ENCODE measurements at regions not wholly inside any gene's neighbourhood (a gene's known extent, or its start where the extent isn't known, plus 50 kb on each side); places are given as distances from the start of the nearest gene placed in this dataset.

- no peak for DNase-seq (ENCODE audit: extremely low spot score in 2 of 2)
- no peak for TF ChIP-seq CTCF (IDR thresholded peaks at IDR 0.05)
- TF ChIP-seq POLR2AphosphoS5 (IDR thresholded peaks at IDR 0.05; ENCODE audit: insufficient read depth in 1 of 2, low read depth in 1 of 2): no peak
- no peak for TF ChIP-seq POLR2A (IDR thresholded peaks at IDR 0.05)
- intact Hi-C loops (cut with DNase I): no loop called here
- H3K4me3 ChIP-seq: no peak overlapping the region
- H3K27me3 ChIP-seq: no peaks in the 10 kb centered on the region
- H3K27ac ChIP-seq: no peak overlapping the region
- H3K36me3 ChIP-seq: no peaks in the 10 kb centered on the region
- H3K4me1 ChIP-seq: no peaks in the 10 kb centered on the region
- no peaks in the 10 kb centered on the region for H3K9me3 ChIP-seq
These were observed 629.8 kb upstream of the IGFBP3 start for GRCh38 chr7:46550864-46551263.

- no peaks in the 10 kb centered on the region for H3K4me1 ChIP-seq
- H3K27me3 ChIP-seq: no peaks in the 10 kb centered on the region
- TF ChIP-seq POLR2AphosphoS5 (IDR thresholded peaks at IDR 0.05; ENCODE audit: insufficient read depth in 1 of 2, low read depth in 1 of 2): no peak
- TF ChIP-seq CTCF (IDR thresholded peaks at IDR 0.05): no peak
- no peak for TF ChIP-seq POLR2A (IDR thresholded peaks at IDR 0.05)
- H3K9me3 ChIP-seq: no peaks in the 10 kb centered on the region
- no peak for DNase-seq (ENCODE audit: extremely low spot score in 2 of 2)
- no peak overlapping the region for H3K4me3 ChIP-seq
- intact Hi-C loops (cut with DNase I): no loop called here
- H3K27ac ChIP-seq: no peak overlapping the region
- H3K36me3 ChIP-seq: no peaks in the 10 kb centered on the region
These were observed 629.0 kb upstream of the IGFBP3 start for GRCh38 chr7:46549892-46550639.

- H3K4me3 ChIP-seq: no peak overlapping the region
- no peak overlapping the region for H3K27ac ChIP-seq
- TF ChIP-seq CTCF (IDR thresholded peaks at IDR 0.05) (no peak), POLR2A (IDR thresholded peaks at IDR 0.05) (no peak), POLR2AphosphoS5 (IDR thresholded peaks at IDR 0.05; ENCODE audit: insufficient read depth in 1 of 2, low read depth in 1 of 2) (no peak)
- H3K9me3 ChIP-seq: no peaks in the 10 kb centered on the region
- DNase-seq (ENCODE audit: extremely low spot score in 2 of 2): no peak
- H3K4me1 ChIP-seq: no peaks in the 10 kb centered on the region
- no peaks in the 10 kb centered on the region for H3K36me3 ChIP-seq
- intact Hi-C loops (cut with DNase I): no loop called here
- no peaks in the 10 kb centered on the region for H3K27me3 ChIP-seq
These were observed 628.3 kb upstream of the IGFBP3 start for GRCh38 chr7:46549347-46549746.

- DNase-seq (ENCODE audit: extremely low spot score in 2 of 2): no peak
- Histone ChIP-seq H3K36me3 (no peaks in the 10 kb centered on the region), H3K4me1 (no peaks in the 10 kb centered on the region), H3K27ac (no peak overlapping the region), H3K27me3 (no peaks in the 10 kb centered on the region), H3K9me3 (no peaks in the 10 kb centered on the region), H3K4me3 (no peak overlapping the region)
- intact Hi-C loops (cut with DNase I): no loop called here
- no peak for TF ChIP-seq CTCF (IDR thresholded peaks at IDR 0.05)
- no peak for TF ChIP-seq POLR2AphosphoS5 (IDR thresholded peaks at IDR 0.05; ENCODE audit: insufficient read depth in 1 of 2, low read depth in 1 of 2)
These were observed 626.0 kb upstream of the IGFBP3 start for GRCh38 chr7:46547044-46547443.

GRCh38 chr7:46545790-46546189 lies 624.7 kb upstream of the IGFBP3 start:
- TF ChIP-seq CTCF (IDR thresholded peaks at IDR 0.05) (no peak), POLR2A (IDR thresholded peaks at IDR 0.05) (no peak), POLR2AphosphoS5 (IDR thresholded peaks at IDR 0.05; ENCODE audit: insufficient read depth in 1 of 2, low read depth in 1 of 2) (no peak)
- Histone ChIP-seq H3K27ac (no peak overlapping the region), H3K4me3 (no peak overlapping the region), H3K4me1 (no peaks in the 10 kb centered on the region), H3K9me3 (no peaks in the 10 kb centered on the region), H3K27me3 (no peaks in the 10 kb centered on the region), H3K36me3 (no peaks in the 10 kb centered on the region)
- no peak for DNase-seq (ENCODE audit: extremely low spot score in 2 of 2)
- intact Hi-C loops (cut with DNase I): no loop called here
